ENCODE measurements at regions not wholly inside any gene's neighbourhood (a gene's known extent, or its start where the extent isn't known, plus 50 kb on each side); places are given as distances from the start of the nearest gene placed in this dataset.
A peak's percentile ranks its signal among the peaks of the same experiment; 100 is the strongest.

- Histone ChIP-seq H2BK120ac (ENCODE audit: low read depth, low read length) (no peak overlapping the region), H3K27ac (replicated peaks; ENCODE audit: low read length) (no peak overlapping the region), H2BK12ac (ENCODE audit: low read length) (no peak overlapping the region), H2BK5ac (ENCODE audit: low read length) (no peak overlapping the region), H4K8ac (ENCODE audit: low read depth, low read length) (no peak overlapping the region), H3K18ac (ENCODE audit: low read length) (no peak overlapping the region), H3K4me3 (ENCODE audit: low read length in 2 of 2) (no peak overlapping the region), H3K14ac (ENCODE audit: low read length) (no peak overlapping the region), H3K36me3 (replicated peaks in 1 of 2; ENCODE audit: control insufficient read depth in 2 of 2, insufficient read depth in 2 of 2, low read length in 2 of 2) (no peaks in the 10 kb centered on the region), H4K91ac (ENCODE audit: low read depth, low read length, poor library complexity) (no peak overlapping the region), H3K27me3 (ENCODE audit: control insufficient read depth in 3 of 3, insufficient read depth in 3 of 3, low read depth in 1 of 3, low read length in 3 of 3) (no peaks in the 10 kb centered on the region), H3K4ac (ENCODE audit: low read length) (no peak overlapping the region), H3K79me1 (ENCODE audit: low read depth, low read length) (no peaks in the 10 kb centered on the region), H3K9ac (ENCODE audit: low read depth, low read length, poor library complexity) (no peak overlapping the region), H2BK15ac (ENCODE audit: low read length) (no peak overlapping the region), H3K4me1 (ENCODE audit: control insufficient read depth in 2 of 2, insufficient read depth in 1 of 2, low read depth in 1 of 2, low read length in 2 of 2) (no peaks in the 10 kb centered on the region), H3K9me3 (replicated peaks in 1 of 2; ENCODE audit: control insufficient read depth in 2 of 2, insufficient read depth in 1 of 2, low read depth in 1 of 2, low read length in 2 of 2) (peaks cover 0 to 1% of the 10 kb centered on the region in 2 donors), H3K4me2 (ENCODE audit: insufficient read depth, low read length, poor library complexity, severe bottlenecking) (no peak overlapping the region), H2AK5ac (ENCODE audit: low read depth, low read length) (no peak overlapping the region), H3K23ac (ENCODE audit: low read depth, low read length, poor library complexity) (no peak overlapping the region), H2AFZ (ENCODE audit: low read length) (no peak overlapping the region)
- no CpG with 5 or more reads among the region's 2 CpGs for WGBS, 2 donors (ENCODE audit: extremely low coverage in 2 of 2, insufficient read length in 2 of 2, insufficient replicate concordance in 1 of 2)
- DNase-seq (ENCODE audit: low spot score), result no peak
Observed at GRCh38 chr5:133727636-133728035, 115.3 kb upstream of the FSTL4 start.

- Histone ChIP-seq H3K4ac (ENCODE audit: low read length) (no peak overlapping the region), H2AFZ (ENCODE audit: low read length) (no peak overlapping the region), H2BK12ac (ENCODE audit: low read length) (no peak overlapping the region), H3K4me3 (ENCODE audit: low read length in 2 of 2) (no peak overlapping the region), H3K79me1 (ENCODE audit: low read depth, low read length) (no peaks in the 10 kb centered on the region), H2BK15ac (ENCODE audit: low read length) (no peak overlapping the region), H2AK5ac (ENCODE audit: low read depth, low read length) (no peak overlapping the region), H4K91ac (ENCODE audit: low read depth, low read length, poor library complexity) (no peak overlapping the region), H3K27me3 (ENCODE audit: control insufficient read depth in 3 of 3, insufficient read depth in 3 of 3, low read depth in 1 of 3, low read length in 3 of 3) (peaks cover 0 to 2% (median 0%) of the 10 kb centered on the region in 3 experiments), H3K9me3 (replicated peaks in 1 of 2; ENCODE audit: control insufficient read depth in 2 of 2, insufficient read depth in 1 of 2, low read depth in 1 of 2, low read length in 2 of 2) (peaks cover 0 to 3% of the 10 kb centered on the region in 2 donors), H3K9ac (ENCODE audit: low read depth, low read length, poor library complexity) (no peak overlapping the region), H2BK5ac (ENCODE audit: low read length) (no peak overlapping the region), H3K27ac (replicated peaks; ENCODE audit: low read length) (no peak overlapping the region), H3K4me2 (ENCODE audit: insufficient read depth, low read length, poor library complexity, severe bottlenecking) (no peak overlapping the region), H3K4me1 (ENCODE audit: control insufficient read depth in 2 of 2, insufficient read depth in 1 of 2, low read depth in 1 of 2, low read length in 2 of 2) (no peaks in the 10 kb centered on the region), H2BK120ac (ENCODE audit: low read depth, low read length) (no peak overlapping the region), H3K36me3 (replicated peaks in 1 of 2; ENCODE audit: control insufficient read depth in 2 of 2, insufficient read depth in 2 of 2, low read length in 2 of 2) (no peaks in the 10 kb centered on the region), H3K23ac (ENCODE audit: low read depth, low read length, poor library complexity) (no peak overlapping the region), H3K18ac (ENCODE audit: low read length) (no peak overlapping the region), H3K14ac (ENCODE audit: low read length) (no peak overlapping the region), H4K8ac (ENCODE audit: low read depth, low read length) (no peak overlapping the region)
- no CpG with 5 or more reads among the region's 1 CpG for WGBS, 2 donors (ENCODE audit: extremely low coverage in 2 of 2, insufficient read length in 2 of 2, insufficient replicate concordance in 1 of 2)
- DNase-seq (ENCODE audit: low spot score), result no peak
Observed at GRCh38 chr5:133723651-133724366, 111.5 kb upstream of the FSTL4 start.

- H3K9ac ChIP-seq (ENCODE audit: low read depth, low read length, poor library complexity), result no peak overlapping the region
- H2BK5ac ChIP-seq (ENCODE audit: low read length), result no peak overlapping the region
- DNase-seq (ENCODE audit: low spot score), result no peak
- H3K4me1 ChIP-seq (ENCODE audit: control insufficient read depth in 2 of 2, insufficient read depth in 1 of 2, low read depth in 1 of 2, low read length in 2 of 2), result no peaks in the 10 kb centered on the region
- peaks cover 0 to 3% of the 10 kb centered on the region in 2 donors for H3K9me3 ChIP-seq (replicated peaks in 1 of 2; ENCODE audit: control insufficient read depth in 2 of 2, insufficient read depth in 1 of 2, low read depth in 1 of 2, low read length in 2 of 2)
- no peak overlapping the region for H2BK15ac ChIP-seq (ENCODE audit: low read length)
- H2AFZ ChIP-seq (ENCODE audit: low read length), result no peak overlapping the region
- H3K18ac ChIP-seq (ENCODE audit: low read length), result no peak overlapping the region
- H3K23ac ChIP-seq (ENCODE audit: low read depth, low read length, poor library complexity), result no peak overlapping the region
- no peak overlapping the region for H3K14ac ChIP-seq (ENCODE audit: low read length)
- H3K36me3 ChIP-seq (replicated peaks in 1 of 2; ENCODE audit: control insufficient read depth in 2 of 2, insufficient read depth in 2 of 2, low read length in 2 of 2), result no peaks in the 10 kb centered on the region
- H3K4ac ChIP-seq (ENCODE audit: low read length), result no peak overlapping the region
- H3K4me2 ChIP-seq (ENCODE audit: insufficient read depth, low read length, poor library complexity, severe bottlenecking), result no peak overlapping the region
- no CpG with 5 or more reads among the region's 2 CpGs for WGBS, 2 donors (ENCODE audit: extremely low coverage in 2 of 2, insufficient read length in 2 of 2, insufficient replicate concordance in 1 of 2)
- peaks cover 0 to 2% (median 0%) of the 10 kb centered on the region in 3 experiments for H3K27me3 ChIP-seq (ENCODE audit: control insufficient read depth in 3 of 3, insufficient read depth in 3 of 3, low read depth in 1 of 3, low read length in 3 of 3)
- H3K27ac ChIP-seq (replicated peaks; ENCODE audit: low read length), result no peak overlapping the region
- no peak overlapping the region for H2BK120ac ChIP-seq (ENCODE audit: low read depth, low read length)
- H4K8ac ChIP-seq (ENCODE audit: low read depth, low read length), result peak overlapping the region; percentile 19
- no peak overlapping the region for H2AK5ac ChIP-seq (ENCODE audit: low read depth, low read length)
- no peak overlapping the region for H4K91ac ChIP-seq (ENCODE audit: low read depth, low read length, poor library complexity)
- H2BK12ac ChIP-seq (ENCODE audit: low read length), result no peak overlapping the region
- H3K4me3 ChIP-seq (ENCODE audit: low read length in 2 of 2), result no peak overlapping the region
- H3K79me1 ChIP-seq (ENCODE audit: low read depth, low read length), result no peaks in the 10 kb centered on the region
Observed at GRCh38 chr5:133723126-133723525, 110.8 kb upstream of the FSTL4 start.

- Histone ChIP-seq H2AK5ac (ENCODE audit: low read depth, low read length) (no peak overlapping the region), H3K9ac (ENCODE audit: low read depth, low read length, poor library complexity) (no peak overlapping the region), H3K4me1 (ENCODE audit: control insufficient read depth in 2 of 2, insufficient read depth in 1 of 2, low read depth in 1 of 2, low read length in 2 of 2) (no peaks in the 10 kb centered on the region), H3K9me3 (replicated peaks in 1 of 2; ENCODE audit: control insufficient read depth in 2 of 2, insufficient read depth in 1 of 2, low read depth in 1 of 2, low read length in 2 of 2) (peaks cover 0 to 3% of the 10 kb centered on the region in 2 donors), H4K8ac (ENCODE audit: low read depth, low read length) (no peak overlapping the region), H2BK12ac (ENCODE audit: low read length) (no peak overlapping the region), H3K4ac (ENCODE audit: low read length) (no peak overlapping the region), H2BK15ac (ENCODE audit: low read length) (no peak overlapping the region), H3K27ac (replicated peaks; ENCODE audit: low read length) (no peak overlapping the region), H4K91ac (ENCODE audit: low read depth, low read length, poor library complexity) (no peak overlapping the region), H2BK5ac (ENCODE audit: low read length) (no peak overlapping the region), H2AFZ (ENCODE audit: low read length) (no peak overlapping the region), H2BK120ac (ENCODE audit: low read depth, low read length) (no peak overlapping the region), H3K4me2 (ENCODE audit: insufficient read depth, low read length, poor library complexity, severe bottlenecking) (no peak overlapping the region), H3K14ac (ENCODE audit: low read length) (no peak overlapping the region), H3K27me3 (ENCODE audit: control insufficient read depth in 3 of 3, insufficient read depth in 3 of 3, low read depth in 1 of 3, low read length in 3 of 3) (peaks cover 0 to 2% (median 0%) of the 10 kb centered on the region in 3 experiments), H3K36me3 (replicated peaks in 1 of 2; ENCODE audit: control insufficient read depth in 2 of 2, insufficient read depth in 2 of 2, low read length in 2 of 2) (no peaks in the 10 kb centered on the region), H3K18ac (ENCODE audit: low read length) (no peak overlapping the region), H3K23ac (ENCODE audit: low read depth, low read length, poor library complexity) (no peak overlapping the region), H3K4me3 (ENCODE audit: low read length in 2 of 2) (no peak overlapping the region), H3K79me1 (ENCODE audit: low read depth, low read length) (no peaks in the 10 kb centered on the region)
- no peak for DNase-seq (ENCODE audit: low spot score)
Observed at GRCh38 chr5:133721365-133721764, 109.0 kb upstream of the FSTL4 start.
